Spinal cord (tissue), 9 donors: ENCODE measurements at regions not wholly inside any gene's neighbourhood (a gene's known extent, or its start where the extent isn't known, plus 50 kb on each side); places are given as distances from the start of the nearest gene placed in this dataset.

Experiments
- DNase-seq, 6 donors: peaks; one replicate each; pipeline versions ENCODE4 v3.0.0 to v3.0.0-alpha.2; 2013 to 2015; ENCODE audit warnings: low spot score in 6 of 6, low read depth in 4 of 6
- H3K27ac ChIP-seq: one replicate; pipeline ENCODE4 v1.5.1; 2013; ENCODE audit warnings: low read depth, low read length, control low read depth
- H3K27me3 ChIP-seq: one replicate; pipeline ENCODE4 v1.6.1; 2013; ENCODE audit warnings: low read length; ENCODE audit not compliant: control insufficient read depth, insufficient read depth
- H3K36me3 ChIP-seq: one replicate; pipeline ENCODE4 v1.6.1; 2013; ENCODE audit warnings: low read length; ENCODE audit not compliant: control insufficient read depth, insufficient read depth
- H3K4me1 ChIP-seq: one replicate; pipeline ENCODE4 v1.6.1; 2013; ENCODE audit warnings: low read length; ENCODE audit not compliant: control insufficient read depth, insufficient read depth
- H3K4me3 ChIP-seq: one replicate; pipeline ENCODE4 v1.5.1; 2013; ENCODE audit warnings: low read depth, low read length, control low read depth
- H3K9me3 ChIP-seq: one replicate; pipeline ENCODE4 v1.6.1; 2013; ENCODE audit warnings: low read length; ENCODE audit not compliant: control insufficient read depth, insufficient read depth
- WGBS: methylation state at CpG from one replicate; pipeline ENCODE4 v1.1.5; 2013; ENCODE audit warnings: missing lambda C conversion rate; ENCODE audit not compliant: insufficient coverage; 5-methylcytosine and 5-hydroxymethylcytosine counted together
- donor health status: healthy.

DNA sequence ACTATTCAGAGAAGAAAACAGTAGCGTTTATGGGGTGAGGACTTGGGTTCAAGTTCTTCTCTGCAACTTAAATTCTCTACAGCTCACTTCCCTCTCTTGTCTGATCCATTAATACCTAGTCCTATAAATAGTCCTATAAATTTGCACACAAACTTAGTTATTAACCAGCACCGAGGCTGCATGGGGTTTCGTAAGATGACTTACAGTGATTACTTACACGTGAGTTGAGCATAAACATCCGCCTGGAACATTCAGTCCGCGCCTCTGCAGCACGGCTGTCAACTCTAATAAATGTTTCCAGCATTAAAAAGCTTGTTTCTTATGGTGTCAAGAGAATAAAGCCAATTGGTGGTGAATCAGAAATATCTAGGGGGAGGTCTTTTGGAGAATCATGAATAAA, 103.0 kb upstream of the ENPP6 start:
- peak in 1 of 6 donors; percentile 26 for DNase-seq
- no peak overlapping the region for H3K27ac ChIP-seq
- no peaks in the 10 kb centered on the region for H3K36me3 ChIP-seq
- no peaks in the 10 kb centered on the region for H3K9me3 ChIP-seq
- WGBS = 89% methylated on average over 6 of the region's 8 CpGs
- no peak overlapping the region for H3K4me3 ChIP-seq
- H3K27me3 ChIP-seq = no peaks in the 10 kb centered on the region
- H3K4me1 ChIP-seq = no peaks in the 10 kb centered on the region

DNA sequence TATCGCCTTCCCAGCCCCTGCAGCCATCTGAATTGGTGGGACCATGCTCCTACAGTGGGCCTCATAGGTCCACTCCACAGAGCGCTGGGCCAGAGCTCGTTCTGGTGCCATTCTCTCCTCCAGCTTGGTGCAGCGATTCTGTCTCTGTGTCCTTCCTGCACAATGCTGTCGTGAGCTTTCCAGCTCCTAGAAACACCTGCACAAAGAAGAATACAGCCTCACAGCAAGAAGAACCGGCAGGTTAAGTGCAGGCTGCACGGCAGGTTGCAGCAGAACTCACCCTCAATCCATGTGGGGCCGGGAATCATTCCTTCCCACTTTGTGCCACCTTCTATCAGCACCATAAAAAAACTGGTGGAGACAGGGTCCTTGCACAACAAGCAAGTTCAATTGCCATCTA, 101.2 kb upstream of the ENPP6 start:
- Histone ChIP-seq H3K27me3 (no peaks in the 10 kb centered on the region), H3K9me3 (no peaks in the 10 kb centered on the region), H3K36me3 (no peaks in the 10 kb centered on the region), H3K4me1 (no peaks in the 10 kb centered on the region), H3K27ac (no peak overlapping the region), H3K4me3 (no peak overlapping the region)
- DNase-seq = no peak
- 91% methylated on average over 8 of the region's 8 CpGs for WGBS

DNA sequence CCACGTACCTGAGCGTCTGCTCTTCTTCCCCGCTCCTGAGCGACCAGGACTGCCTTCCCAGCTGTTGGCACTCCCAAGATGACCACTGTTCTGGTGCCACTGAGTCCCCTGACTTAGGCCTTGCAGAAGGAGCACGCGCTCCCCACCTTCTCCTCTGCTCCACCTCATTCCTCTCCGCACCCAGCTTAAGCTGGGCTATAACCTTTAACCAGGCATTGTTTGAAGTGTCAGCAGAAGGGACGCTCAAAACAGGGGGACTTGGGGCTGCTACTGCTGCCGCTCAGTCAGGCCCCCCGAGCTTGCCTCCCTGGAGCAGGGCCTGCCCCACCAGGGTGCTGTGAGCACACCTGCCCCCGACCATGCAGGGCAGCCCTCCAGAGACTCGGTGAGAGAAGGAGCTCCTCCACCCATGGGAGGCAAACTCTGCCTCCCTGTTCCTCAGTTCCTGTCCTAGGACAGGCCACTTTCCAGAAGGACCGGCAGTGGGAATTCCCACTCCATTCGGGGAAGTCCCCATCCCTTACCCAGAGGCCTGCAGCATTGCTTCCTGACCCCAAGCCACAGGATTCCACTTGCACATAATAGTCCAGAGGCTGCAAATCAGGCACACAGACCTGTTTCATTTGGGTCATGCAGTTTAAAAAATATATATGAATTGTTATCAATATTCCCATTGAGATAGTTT, 99.7 kb upstream of the ENPP6 start:
- no peak for DNase-seq
- Histone ChIP-seq H3K4me1 (no peaks in the 10 kb centered on the region), H3K27ac (no peak overlapping the region), H3K27me3 (no peaks in the 10 kb centered on the region), H3K9me3 (no peaks in the 10 kb centered on the region), H3K4me3 (no peak overlapping the region), H3K36me3 (no peaks in the 10 kb centered on the region)
- whole genome bisulfite sequencing = 82% methylated on average over 12 of the region's 14 CpGs

DNA sequence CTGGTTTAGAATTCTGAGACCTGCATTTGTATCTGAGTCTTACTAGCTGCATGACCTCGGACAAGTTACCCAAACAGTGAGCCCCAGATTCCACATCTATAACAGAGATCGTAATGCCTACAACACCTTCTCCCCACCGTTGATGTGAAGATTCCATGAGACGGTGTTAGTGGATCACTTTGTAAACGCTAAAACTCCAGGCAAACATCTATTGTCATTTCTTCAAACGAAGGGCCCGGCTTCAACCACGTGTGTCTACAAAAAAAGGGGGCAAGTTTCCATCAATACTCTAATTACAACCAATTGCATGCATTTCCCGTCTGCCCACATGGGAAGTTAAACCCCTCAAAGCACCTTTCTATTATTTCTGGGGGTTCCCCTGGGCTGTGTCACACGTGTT, 99.1 kb upstream of the ENPP6 start:
- Histone ChIP-seq H3K9me3 (no peaks in the 10 kb centered on the region), H3K27ac (no peak overlapping the region), H3K36me3 (no peaks in the 10 kb centered on the region), H3K4me1 (no peaks in the 10 kb centered on the region), H3K4me3 (no peak overlapping the region), H3K27me3 (no peaks in the 10 kb centered on the region)
- WGBS = 91% methylated on average over 8 of the region's 10 CpGs
- no peak for DNase-seq

DNA sequence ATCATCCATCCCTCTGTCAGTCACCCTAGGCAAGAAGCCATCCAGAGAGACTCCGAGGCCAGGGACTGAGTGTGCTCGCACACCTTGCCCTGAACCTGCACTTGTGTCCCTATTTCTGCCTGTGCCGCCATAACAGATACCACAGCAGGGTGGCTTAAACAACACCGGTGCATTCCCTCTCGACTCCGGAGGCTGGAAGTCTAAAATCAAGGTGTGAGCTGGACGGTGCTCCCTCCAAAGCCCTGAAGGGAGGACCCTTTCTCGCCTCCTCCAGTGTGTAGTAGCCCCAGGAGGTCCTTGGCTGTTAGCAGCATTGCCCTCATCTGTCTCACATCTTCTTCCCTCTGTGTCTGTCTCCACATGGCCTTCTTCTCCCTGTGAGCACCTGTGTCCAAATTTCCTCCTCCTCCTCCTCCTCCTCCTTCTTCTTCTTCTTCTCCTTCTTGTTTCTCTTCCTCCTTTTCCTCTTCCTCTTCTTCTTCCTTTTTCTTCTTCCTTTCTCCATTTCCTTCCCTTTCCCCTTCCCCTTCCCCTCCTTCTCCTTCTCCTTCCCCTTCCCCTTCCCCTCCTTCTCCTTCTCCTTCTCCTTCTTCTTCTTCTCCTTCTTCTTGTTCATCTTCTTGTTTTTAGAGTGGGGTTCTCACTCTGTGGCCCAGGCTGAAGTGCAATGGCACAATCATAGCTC, 98.1 kb upstream of the ENPP6 start:
- Histone ChIP-seq H3K4me3 (no peak overlapping the region), H3K27ac (no peak overlapping the region)
- 89% methylated on average over 8 of the region's 8 CpGs for WGBS

DNA sequence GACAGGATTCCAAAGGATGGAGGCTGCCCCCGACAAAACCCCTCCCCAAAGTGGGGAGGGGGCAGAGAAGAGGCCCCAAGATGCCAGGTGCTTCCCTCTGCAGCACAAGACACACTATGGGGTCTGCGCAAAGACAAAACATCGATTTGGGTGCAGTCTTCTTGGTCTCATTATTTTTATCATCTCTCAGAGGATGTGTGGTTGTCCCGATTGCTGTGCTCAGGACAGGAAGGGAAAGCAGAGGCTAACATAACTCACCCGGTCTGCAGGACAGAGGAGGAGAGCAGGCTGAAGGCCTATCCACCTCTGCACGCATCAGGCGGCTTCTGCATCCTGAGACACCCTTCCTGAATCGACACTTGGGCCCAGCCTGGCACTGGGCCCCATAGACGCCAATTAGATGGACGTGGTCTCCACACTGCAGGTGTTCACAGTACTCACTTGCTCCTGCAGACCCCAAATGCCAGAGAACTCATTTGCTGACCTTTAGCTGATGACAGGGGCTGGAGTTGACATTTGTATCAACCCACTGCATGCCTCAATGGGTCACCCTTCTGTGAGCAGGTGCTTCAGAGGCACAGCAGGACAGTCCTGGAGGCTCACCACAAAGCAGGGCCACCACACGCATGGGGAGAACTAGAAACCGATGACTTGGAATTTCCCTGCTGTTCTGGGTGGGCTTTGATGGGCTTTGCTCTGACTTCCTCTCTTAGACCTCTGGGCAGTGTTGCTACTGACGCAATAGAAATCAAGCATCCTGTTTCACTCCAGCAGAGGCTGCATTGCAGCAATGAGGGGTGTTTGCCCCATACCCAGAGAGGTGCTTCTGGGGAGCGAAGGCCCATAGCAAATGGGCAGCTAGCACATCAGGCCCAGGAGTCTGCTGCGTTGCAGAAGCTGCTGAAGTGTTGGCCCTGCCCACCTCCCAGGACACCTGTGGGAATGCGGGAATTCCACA, 96.3 kb upstream of the ENPP6 start:
- 87% methylated on average over 13 of the region's 16 CpGs for WGBS
- Histone ChIP-seq H3K27me3 (no peaks in the 10 kb centered on the region), H3K4me1 (peaks cover 4% of the 10 kb centered on the region), H3K4me3 (no peak overlapping the region), H3K9me3 (no peaks in the 10 kb centered on the region), H3K27ac (no peak overlapping the region), H3K36me3 (no peaks in the 10 kb centered on the region)
- DNase-seq = no peak

More for the DNA sequence above, 98.1 kb upstream of the ENPP6 start:
- no peaks in the 10 kb centered on the region for H3K27me3 ChIP-seq
- no peak for DNase-seq
- H3K9me3 ChIP-seq = no peaks in the 10 kb centered on the region
- H3K36me3 ChIP-seq = no peaks in the 10 kb centered on the region
- H3K4me1 ChIP-seq = peaks cover 3% of the 10 kb centered on the region

DNA sequence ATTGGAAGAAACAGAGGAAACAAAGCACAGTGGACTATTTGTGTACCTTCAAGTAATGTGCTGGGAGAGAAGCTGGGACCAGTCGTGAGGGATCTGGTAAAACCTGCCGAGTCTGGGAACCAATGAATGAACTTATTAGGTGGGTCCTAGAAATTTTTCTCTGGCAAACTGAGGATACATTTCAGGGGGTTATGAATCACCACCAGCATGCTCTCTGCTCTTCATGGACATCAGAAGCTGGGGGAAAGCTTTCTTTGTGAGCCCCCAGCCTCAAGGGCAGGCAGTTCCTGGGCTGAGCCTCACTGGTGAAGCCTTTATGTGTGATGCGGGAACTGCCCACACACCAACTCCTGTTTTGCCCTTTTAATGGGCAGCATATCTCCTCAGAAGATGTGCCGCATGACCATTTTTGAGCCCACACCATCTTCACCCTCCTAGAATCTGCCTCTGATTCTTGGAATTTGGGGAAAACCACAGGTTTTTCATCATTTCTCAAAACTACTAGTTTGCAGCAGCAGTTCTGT, 95.4 kb upstream of the ENPP6 start:
- H3K4me1 ChIP-seq = peaks cover 4% of the 10 kb centered on the region
- DNase-seq = no peak
- H3K27me3 ChIP-seq = no peaks in the 10 kb centered on the region
- no peak overlapping the region for H3K4me3 ChIP-seq
- no peaks in the 10 kb centered on the region for H3K36me3 ChIP-seq
- 96% methylated on average over 4 of the region's 4 CpGs for WGBS
- H3K27ac ChIP-seq = no peak overlapping the region
- no peaks in the 10 kb centered on the region for H3K9me3 ChIP-seq

DNA sequence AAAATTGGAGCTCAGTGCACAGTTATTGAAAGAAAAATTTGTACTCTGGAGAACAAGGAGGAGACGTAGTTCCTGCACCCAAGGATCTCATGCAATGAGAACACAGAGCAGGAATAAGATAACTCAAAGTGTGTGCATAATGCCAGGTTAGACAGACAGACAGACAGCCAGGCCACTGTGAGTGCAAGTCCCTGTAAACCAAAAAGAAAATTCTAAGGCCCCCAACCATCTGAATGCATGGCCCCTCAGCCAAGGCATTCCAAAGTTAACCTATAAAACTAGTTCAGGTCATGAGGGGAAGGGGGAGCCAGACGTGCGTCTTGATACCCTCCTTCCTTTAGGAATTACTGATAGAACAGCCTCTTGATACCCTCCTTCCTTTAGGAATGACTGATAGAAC, 94.5 kb upstream of the ENPP6 start:
- no peak overlapping the region for H3K27ac ChIP-seq
- no peaks in the 10 kb centered on the region for H3K27me3 ChIP-seq
- no peak for DNase-seq
- peaks cover 4% of the 10 kb centered on the region for H3K4me1 ChIP-seq
- no peak overlapping the region for H3K4me3 ChIP-seq
- WGBS = 100% methylated on average over 1 of the region's 3 CpGs
- no peaks in the 10 kb centered on the region for H3K36me3 ChIP-seq
- no peaks in the 10 kb centered on the region for H3K9me3 ChIP-seq

DNA sequence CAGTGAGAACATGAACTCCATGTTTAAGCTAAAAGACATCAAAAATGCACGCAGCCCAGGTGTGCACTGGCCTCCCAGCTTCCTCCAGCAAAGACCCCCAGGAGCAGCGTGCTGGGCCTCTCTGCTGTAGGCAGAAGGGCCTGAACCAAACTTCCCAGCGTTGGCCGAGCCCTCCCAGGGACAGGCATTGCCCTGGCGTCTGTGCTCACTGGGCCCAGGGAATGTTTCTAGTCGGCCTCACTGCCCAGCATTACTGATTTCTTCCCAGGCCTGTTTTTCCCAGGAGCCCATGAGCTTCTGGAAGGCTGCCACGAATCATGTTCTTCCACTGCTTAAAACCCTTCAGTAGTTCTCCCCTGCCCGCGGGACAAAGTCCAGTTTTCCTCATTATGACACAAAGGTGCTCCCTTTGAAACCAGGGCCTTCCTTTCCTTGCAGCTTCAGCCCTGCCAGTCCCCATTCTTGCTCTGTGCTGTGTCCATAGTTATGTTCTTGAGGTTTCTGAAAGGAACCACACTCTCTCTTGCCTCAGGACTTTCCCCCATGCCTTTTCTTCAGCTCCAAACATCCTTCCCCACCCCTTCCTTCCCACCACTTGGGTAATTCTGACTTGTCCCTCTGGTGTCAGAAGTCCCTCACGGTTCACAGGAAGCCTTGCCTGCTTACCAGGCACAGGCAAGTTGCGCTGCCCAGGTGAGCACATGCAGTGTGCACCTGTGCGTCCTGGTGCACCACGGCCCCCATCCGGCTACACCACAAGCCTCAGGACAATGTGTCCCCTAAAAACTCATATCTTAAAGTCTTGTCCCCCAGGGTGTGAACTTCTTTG, 93.4 kb upstream of the ENPP6 start:
- 82% methylated on average over 14 of the region's 14 CpGs for WGBS
- Histone ChIP-seq H3K36me3 (no peaks in the 10 kb centered on the region), H3K4me3 (no peak overlapping the region), H3K4me1 (peaks cover 4% of the 10 kb centered on the region), H3K27ac (no peak overlapping the region), H3K27me3 (no peaks in the 10 kb centered on the region), H3K9me3 (no peaks in the 10 kb centered on the region)
- DNase-seq = peak in 1 of 6 donors; percentile 40
